Activated CD8-positive, alpha-beta T cell treated with anti-CD3 and anti-CD28 coated beads, Interleukin-2, amount 10 ng/mL, durations not matched to agents 7 days and 5 days (primary cell): ENCODE measurements at regions not wholly inside any gene's neighbourhood (a gene's known extent, or its start where the extent isn't known, plus 50 kb on each side); places are given as distances from the start of the nearest gene placed in this dataset.
"Not testable (repeated sequence)": the region's sequence is repeated elsewhere in the genome, so short reads cannot be mapped to it uniquely, and the experiment has no call there.

Source experiments
- ATAC-seq: fragments of 150-1000 bp; cut with Tn5 transposase; one replicate; pipeline ENCODE4 v1.10.0; 2021; ENCODE audit warnings: moderate library complexity
- CTCF ChIA-PET: fragments of 350-600 bp; sonication (Branson Sonifier 250); formaldehyde crosslinking; loops from one replicate; lab custom pipeline; 2021; ENCODE audit warnings: antibody characterized with exemption; lab: Charles Lee
- POLR2A ChIA-PET: fragments of 350-600 bp; sonication (Branson Sonifier 250); formaldehyde crosslinking; loops from one replicate; lab custom pipeline; 2021; ENCODE audit warnings: antibody characterized with exemption; lab: Charles Lee
- DNase-seq: peaks from one replicate; pipeline ENCODE4 v3.0.0-alpha.2; 2020
- H3K27ac Mint-ChIP-seq: one replicate; pipeline ENCODE4 v1.8.0; 2021; ENCODE audit warnings: mild to moderate bottlenecking, mixed read lengths
- H3K27me3 Mint-ChIP-seq: one replicate; pipeline ENCODE4 v1.8.0; 2021; ENCODE audit warnings: low read depth, mixed read lengths
- H3K36me3 Mint-ChIP-seq: one replicate; pipeline ENCODE4 v1.8.0; 2021; ENCODE audit warnings: low read depth, mixed read lengths
- H3K4me1 Mint-ChIP-seq: one replicate; pipeline ENCODE4 v1.8.0; 2021; ENCODE audit warnings: low read depth, mixed read lengths
- H3K4me3 Mint-ChIP-seq: one replicate; pipeline ENCODE4 v1.8.0; 2021; ENCODE audit warnings: mild to moderate bottlenecking, mixed read lengths
- H3K9me3 Mint-ChIP-seq: one replicate; pipeline ENCODE4 v1.8.0; 2022; ENCODE audit warnings: mixed read lengths; ENCODE audit not compliant: insufficient read depth

DNA sequence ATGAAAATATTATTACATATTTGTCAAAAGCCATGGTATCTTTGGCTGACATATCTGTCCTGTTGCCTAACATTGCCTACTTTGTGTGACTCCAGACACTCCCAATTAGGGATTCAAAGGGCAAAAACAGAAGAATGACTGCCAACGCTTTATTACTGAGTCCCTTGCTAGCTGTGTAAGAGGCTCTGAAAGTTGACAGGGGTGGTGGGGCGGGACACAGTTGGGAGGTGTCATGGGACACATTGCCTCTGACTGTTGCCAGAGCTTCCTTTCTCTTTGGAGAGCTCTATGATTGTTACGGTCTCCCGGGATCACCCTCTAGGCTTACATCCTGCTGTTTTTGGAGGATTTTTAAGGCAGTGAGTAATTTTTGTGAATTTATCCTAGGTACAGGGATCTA is 249.6 kb upstream of the ACVR2A start:
- Mint-ChIP-seq H3K9me3 (peaks cover 17% of the 10 kb centered on the region), H3K27ac (no peak overlapping the region), H3K36me3 (peaks cover 5% of the 10 kb centered on the region), H3K27me3 (peaks cover 2% of the 10 kb centered on the region), H3K4me1 (no peaks in the 10 kb centered on the region), H3K4me3 (no peak overlapping the region)
- DNase-seq (no peak), ATAC-seq (no peak)
- ChIA-PET CTCF (interaction anchor here (0.9 kb wide), 1 partner anchor 10 kb away, joined by 3 read pairs; no protein-coding TSS in a partner anchor), POLR2A (no interaction called here)

DNA sequence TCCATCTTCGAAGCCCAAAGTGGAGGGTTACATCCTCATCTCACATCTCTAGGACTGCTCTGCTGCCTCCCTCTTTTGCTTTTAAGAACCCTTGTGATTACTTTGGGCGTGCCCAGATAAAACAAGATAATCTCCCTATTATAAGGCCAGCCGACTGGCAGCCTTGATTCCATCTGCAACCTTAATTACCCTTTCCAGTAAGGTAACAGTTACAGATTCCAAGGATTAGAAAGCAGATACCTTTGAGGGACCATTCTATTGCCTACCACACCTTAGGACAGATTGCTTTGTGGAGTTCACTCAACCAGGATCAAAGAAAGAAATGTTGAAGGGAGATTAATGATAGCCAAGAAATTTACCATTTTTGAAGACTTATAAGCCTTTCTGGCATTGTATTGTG is 250.8 kb upstream of the ACVR2A start:
- Mint-ChIP-seq H3K4me1 (no peaks in the 10 kb centered on the region), H3K27ac (no peak overlapping the region), H3K36me3 (peaks cover 5% of the 10 kb centered on the region), H3K4me3 (no peak overlapping the region), H3K27me3 (peaks cover 2% of the 10 kb centered on the region), H3K9me3 (peaks cover 17% of the 10 kb centered on the region)
- CTCF ChIA-PET, result no interaction called here
- no peak for DNase-seq
- ATAC-seq, result no peak
- POLR2A ChIA-PET, result no interaction called here

DNA sequence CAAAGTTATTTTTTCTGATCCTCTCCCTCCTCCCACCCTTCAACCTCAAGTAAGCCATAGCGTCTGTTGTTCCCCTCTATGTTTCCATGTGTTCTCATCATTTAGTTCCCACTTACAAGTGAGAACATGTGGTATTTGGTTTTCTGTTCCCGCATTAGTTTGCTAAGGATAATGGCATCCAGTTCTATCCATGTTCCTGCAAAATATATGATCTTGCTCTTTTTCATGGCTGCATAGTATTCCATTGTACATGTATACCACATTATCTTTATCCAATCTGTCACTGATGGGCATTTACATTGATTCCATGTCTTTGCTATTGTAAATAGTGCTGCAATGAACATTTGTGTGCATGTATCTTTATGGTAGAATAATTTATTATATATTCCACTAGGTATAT is 252.0 kb upstream of the ACVR2A start:
- H3K4me3 Mint-ChIP-seq, CTCF ChIA-PET, H3K27me3 Mint-ChIP-seq: not testable (repeated sequence)

GRCh38 chr2:147589127-147589526 is 255.7 kb upstream of the ACVR2A start:
- CTCF ChIA-PET, result no interaction called here
- DNase-seq, result no peak
- Mint-ChIP-seq H3K4me3 (no peak overlapping the region), H3K9me3 (peaks cover 17% of the 10 kb centered on the region), H3K4me1 (no peaks in the 10 kb centered on the region), H3K36me3 (peaks cover 5% of the 10 kb centered on the region), H3K27me3 (peaks cover 10% of the 10 kb centered on the region), H3K27ac (no peak overlapping the region)
- ATAC-seq, result no peak
- POLR2A ChIA-PET, result no interaction called here

More for the DNA sequence above, 252.0 kb upstream of the ACVR2A start:
- ATAC-seq, POLR2A ChIA-PET, H3K27ac Mint-ChIP-seq, H3K36me3 Mint-ChIP-seq, DNase-seq, H3K4me1 Mint-ChIP-seq: not testable (repeated sequence)
- peaks cover 17% of the 10 kb centered on the region for H3K9me3 Mint-ChIP-seq

GRCh38 chr2:147588191-147588590 is 256.6 kb upstream of the ACVR2A start:
- ATAC-seq, result no peak
- DNase-seq, result no peak
- H3K9me3 Mint-ChIP-seq, result peaks cover 16% of the 10 kb centered on the region
- ChIA-PET POLR2A (no interaction called here), CTCF (no interaction called here)
- H3K4me1 Mint-ChIP-seq, result no peaks in the 10 kb centered on the region
- H3K4me3 Mint-ChIP-seq, result no peak overlapping the region
- peaks cover 5% of the 10 kb centered on the region for H3K36me3 Mint-ChIP-seq
- peaks cover 17% of the 10 kb centered on the region for H3K27me3 Mint-ChIP-seq
- no peak overlapping the region for H3K27ac Mint-ChIP-seq

DNA sequence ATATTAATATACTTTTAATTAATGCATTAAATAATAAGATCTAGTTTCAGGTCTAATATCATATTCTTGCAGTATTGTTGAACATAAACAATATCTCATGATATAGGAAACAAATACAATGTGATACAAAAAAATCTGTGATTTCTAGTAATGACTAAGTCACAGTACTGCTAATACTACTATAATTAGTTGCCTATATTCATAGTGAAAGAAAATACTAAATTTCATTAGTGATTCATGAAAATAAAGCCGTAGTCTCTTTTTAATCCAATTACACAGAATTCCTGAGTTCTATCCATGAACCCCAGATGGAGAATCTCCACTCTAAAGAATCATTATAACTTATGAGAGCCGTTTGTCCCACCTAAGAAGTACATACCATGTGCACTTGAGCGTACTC is 266.3 kb upstream of the ACVR2A start:
- ATAC-seq, result no peak

GRCh38 chr2:147577998-147578380 is 266.8 kb upstream of the ACVR2A start:
- CTCF ChIA-PET, result no interaction called here
- no peak overlapping the region for H3K27ac Mint-ChIP-seq
- H3K4me1 Mint-ChIP-seq, result no peaks in the 10 kb centered on the region
- peaks cover 11% of the 10 kb centered on the region for H3K27me3 Mint-ChIP-seq
- DNase-seq (no peak), ATAC-seq (no peak)
- no peaks in the 10 kb centered on the region for H3K36me3 Mint-ChIP-seq
- POLR2A ChIA-PET, result no interaction called here
- H3K4me3 Mint-ChIP-seq, result no peak overlapping the region
- H3K9me3 Mint-ChIP-seq, result no peaks in the 10 kb centered on the region

More for the DNA sequence above, 266.3 kb upstream of the ACVR2A start:
- Mint-ChIP-seq H3K36me3 (no peaks in the 10 kb centered on the region), H3K4me3 (no peak overlapping the region), H3K27me3 (peaks cover 13% of the 10 kb centered on the region), H3K27ac (no peak overlapping the region), H3K9me3 (no peaks in the 10 kb centered on the region), H3K4me1 (no peaks in the 10 kb centered on the region)
- DNase-seq, result no peak
- ChIA-PET POLR2A (no interaction called here), CTCF (no interaction called here)

GRCh38 chr2:147577323-147577997 is 267.4 kb upstream of the ACVR2A start:
- H3K4me3 Mint-ChIP-seq, result no peak overlapping the region
- H3K27ac Mint-ChIP-seq, result no peak overlapping the region
- peaks cover 11% of the 10 kb centered on the region for H3K27me3 Mint-ChIP-seq
- no peak for ATAC-seq
- POLR2A ChIA-PET, result no interaction called here
- no peak for DNase-seq
- H3K4me1 Mint-ChIP-seq, result no peaks in the 10 kb centered on the region
- H3K36me3 Mint-ChIP-seq, result no peaks in the 10 kb centered on the region
- no peaks in the 10 kb centered on the region for H3K9me3 Mint-ChIP-seq
- CTCF ChIA-PET, result no interaction called here

GRCh38 chr2:147575106-147575505 is 269.7 kb upstream of the ACVR2A start:
- ATAC-seq, result no peak
- no peak overlapping the region for H3K27ac Mint-ChIP-seq
- H3K4me1 Mint-ChIP-seq, result no peaks in the 10 kb centered on the region
- POLR2A ChIA-PET, result no interaction called here
- DNase-seq, result no peak
- H3K27me3 Mint-ChIP-seq, result peaks cover 2% of the 10 kb centered on the region
- H3K4me3 Mint-ChIP-seq, result no peak overlapping the region
- CTCF ChIA-PET, result no interaction called here
- no peaks in the 10 kb centered on the region for H3K36me3 Mint-ChIP-seq
- no peaks in the 10 kb centered on the region for H3K9me3 Mint-ChIP-seq

DNA sequence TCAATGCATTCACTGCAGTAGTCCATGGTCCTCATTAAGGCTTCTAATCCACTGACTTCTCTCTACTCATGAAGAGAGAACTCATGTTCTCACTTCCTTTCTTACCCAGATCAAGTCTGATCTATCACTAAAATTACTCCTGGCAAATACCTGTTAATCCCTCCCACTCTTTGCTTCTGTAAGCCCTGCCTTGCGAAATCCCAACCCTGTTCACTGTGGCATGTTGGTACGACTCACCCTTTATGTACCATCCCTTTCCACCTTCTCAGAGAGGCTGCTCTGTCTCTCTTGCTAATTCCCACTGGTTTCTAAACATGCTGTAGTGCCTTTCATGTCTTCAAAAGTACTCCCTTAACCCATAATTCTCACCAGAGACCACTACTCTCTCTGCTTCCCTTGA is 272.2 kb upstream of the ACVR2A start:
- no peaks in the 10 kb centered on the region for H3K4me1 Mint-ChIP-seq
- H3K27ac Mint-ChIP-seq, result no peak overlapping the region
- DNase-seq, result no peak
- H3K36me3 Mint-ChIP-seq, result no peaks in the 10 kb centered on the region
- no peaks in the 10 kb centered on the region for H3K9me3 Mint-ChIP-seq
- H3K4me3 Mint-ChIP-seq, result no peak overlapping the region
- ChIA-PET POLR2A (no interaction called here), CTCF (no interaction called here)
- peaks cover 2% of the 10 kb centered on the region for H3K27me3 Mint-ChIP-seq
- ATAC-seq, result no peak

DNA sequence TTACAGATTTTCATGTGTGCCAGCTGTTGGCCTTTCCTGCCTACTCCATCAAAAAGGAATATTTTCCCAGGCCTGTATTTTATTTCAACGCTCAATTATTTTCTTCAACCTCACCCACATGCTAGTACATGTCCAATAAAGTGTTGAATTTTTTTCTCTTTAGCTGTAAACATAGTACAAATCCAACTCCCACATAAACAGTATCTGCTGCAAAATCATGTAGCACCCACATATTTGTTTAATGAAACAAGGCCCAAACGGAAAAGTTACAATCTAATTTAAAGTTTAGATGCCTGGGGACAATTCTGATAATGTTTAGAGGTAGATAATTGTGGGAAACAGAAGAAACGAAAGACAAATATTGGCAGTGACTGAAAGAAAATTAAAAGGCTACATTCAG is 275.4 kb upstream of the ACVR2A start:
- DNase-seq (no peak), ATAC-seq (no peak)
- Mint-ChIP-seq H3K4me1 (no peaks in the 10 kb centered on the region), H3K36me3 (no peaks in the 10 kb centered on the region), H3K4me3 (no peak overlapping the region), H3K9me3 (no peaks in the 10 kb centered on the region), H3K27ac (no peak overlapping the region), H3K27me3 (peaks cover 2% of the 10 kb centered on the region)
- CTCF ChIA-PET, result no interaction called here
- POLR2A ChIA-PET, result no interaction called here

DNA sequence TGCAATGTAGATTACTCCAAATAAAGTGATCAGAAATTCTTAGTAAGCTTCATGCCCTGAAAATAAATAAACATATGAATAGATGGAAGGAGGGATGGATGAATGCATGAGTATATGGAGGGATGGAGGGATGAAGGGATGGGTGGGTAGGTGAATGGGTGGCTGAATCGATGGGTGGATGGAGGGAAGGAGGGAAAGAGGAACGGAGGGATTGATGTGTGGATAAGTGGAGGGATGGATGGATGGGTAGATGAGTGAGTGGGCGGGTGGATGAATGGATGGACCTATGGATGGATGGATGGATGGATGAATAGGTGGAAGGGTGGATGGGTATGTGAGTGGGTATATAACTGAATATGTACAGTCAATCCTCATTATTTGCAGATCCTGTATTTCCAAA is 276.7 kb upstream of the ACVR2A start:
- POLR2A ChIA-PET, result no interaction called here
- ATAC-seq, result no peak
- Mint-ChIP-seq H3K36me3 (no peaks in the 10 kb centered on the region), H3K27me3 (peaks cover 2% of the 10 kb centered on the region), H3K27ac (no peak overlapping the region), H3K4me1 (no peaks in the 10 kb centered on the region), H3K4me3 (no peak overlapping the region), H3K9me3 (no peaks in the 10 kb centered on the region)
- DNase-seq, result no peak
- CTCF ChIA-PET, result no interaction called here

GRCh38 chr2:147567136-147567535 is 277.7 kb upstream of the ACVR2A start:
- ChIA-PET CTCF (no interaction called here), POLR2A (no interaction called here)
- H3K4me1 Mint-ChIP-seq, result no peaks in the 10 kb centered on the region
- peaks cover 2% of the 10 kb centered on the region for H3K27me3 Mint-ChIP-seq
- no peak for DNase-seq
- no peak overlapping the region for H3K27ac Mint-ChIP-seq
- no peak overlapping the region for H3K4me3 Mint-ChIP-seq
- no peak for ATAC-seq
- no peaks in the 10 kb centered on the region for H3K9me3 Mint-ChIP-seq
- H3K36me3 Mint-ChIP-seq, result no peaks in the 10 kb centered on the region
